K562 (cell line): ENCODE measurements at regions not wholly inside any gene's neighbourhood (a gene's known extent, or its start where the extent isn't known, plus 50 kb on each side); places are given as distances from the start of the nearest gene placed in this dataset.

Experiments
- BMI1 ChIP-seq: fragments of 150-350 bp; IDR thresholded peaks from 2 replicates; pipeline ENCODE4 v1.6.1; 2014; ENCODE audit warnings: low read length
- CEBPB ChIP-seq: fragments of 450-650 bp; IDR thresholded peaks from 2 replicates; pipeline ENCODE4 v1.6.1; 2016; ENCODE audit warnings: missing genetic modification characterization, missing compliant biosample characterization
- CTCF ChIP-seq, 3 experiments: IDR thresholded peaks in 2 of 3; conservative IDR thresholded peaks in 1 of 3; 2 replicates each; pipeline ENCODE4 v1.5.1; 2011 to 2012; ENCODE audit warnings: low read length in 3 of 3, mild to moderate bottlenecking in 3 of 3, control low read depth in 2 of 3, improper control_type of control experiment in 1 of 3, inconsistent platforms in 1 of 3, low read depth in 1 of 3, mixed read lengths in 1 of 3, moderate library complexity in 1 of 3; ENCODE audit not compliant: insufficient read depth in 2 of 3
- ELK1 ChIP-seq: sonication (generic); formaldehyde crosslinking; IDR thresholded peaks from 2 replicates; pipeline ENCODE4 v1.8.1; 2022; ENCODE audit warnings: missing genetic modification reagents
- MEF2D ChIP-seq: conservative IDR thresholded peaks from 2 replicates; pipeline ENCODE4 v1.6.1; 2016; ENCODE audit warnings: low read depth, missing genetic modification characterization, missing compliant biosample characterization
- MEIS2 ChIP-seq: fragments of 450-650 bp; IDR thresholded peaks from 2 replicates; pipeline ENCODE4 v1.6.1; 2014; ENCODE audit warnings: mild to moderate bottlenecking; ENCODE audit not compliant: partially characterized antibody
- PRPF4 ChIP-seq: fragments of 200-400 bp; formaldehyde crosslinking; IDR thresholded peaks from one replicate; pipeline ENCODE4 v1.6.1; 2017; ENCODE audit warnings: low read length, low read depth, mild to moderate bottlenecking; ENCODE audit not compliant: insufficient read depth, poor library complexity, severe bottlenecking

- TF ChIP-seq CEBPB (tag) (no peak), BMI1 (no peak), MEIS2 (no peak), PRPF4 (no peak), CTCF (IDR thresholded peaks at IDR 0.05 in 2 of 3, conservative IDR thresholded peaks at IDR 0.05 in 1 of 3; ENCODE audit: insufficient read depth in 2 of 3, low read depth in 1 of 3, low read length in 3 of 3) (no peak), ELK1 (no peak), MEF2D (no peak)
Observed at GRCh38 chr2:156852681-156853080, 404.8 kb upstream of the GALNT5 start.
